ENCODE measurements at regions not wholly inside any gene's neighbourhood (a gene's known extent, or its start where the extent isn't known, plus 50 kb on each side); places are given as distances from the start of the nearest gene placed in this dataset.
"Not testable (repeated sequence)": the region's sequence is repeated elsewhere in the genome, so short reads cannot be mapped to it uniquely, and the experiment has no call there.

GRCh38 chr21:25456672-25457071 lies 150.6 kb downstream of the MRPL39 start:
- DNase-seq (ENCODE audit: low read depth) = peak; percentile 95
- no peak for TF ChIP-seq CTCF (conservative IDR thresholded peaks at IDR 0.05; ENCODE audit: low read depth, low read length)
- no peak overlapping the region for H3K4me3 ChIP-seq (ENCODE audit: low read length)

- no peak overlapping the region for H3K4me3 ChIP-seq (ENCODE audit: low read length)
- TF ChIP-seq CTCF (conservative IDR thresholded peaks at IDR 0.05; ENCODE audit: low read depth, low read length) = no peak
- no peak for DNase-seq (ENCODE audit: low read depth)
Measured at GRCh38 chr21:25453524-25453923, 153.8 kb downstream of the MRPL39 start.

- no peak for DNase-seq (ENCODE audit: low read depth)
- H3K4me3 ChIP-seq (ENCODE audit: low read length) = no peak overlapping the region
- TF ChIP-seq CTCF (conservative IDR thresholded peaks at IDR 0.05; ENCODE audit: low read depth, low read length) = no peak
Measured at GRCh38 chr21:25449950-25450349, 157.3 kb downstream of the MRPL39 start.

- DNase-seq (ENCODE audit: low read depth) = no peak
- no peak for TF ChIP-seq CTCF (conservative IDR thresholded peaks at IDR 0.05; ENCODE audit: low read depth, low read length)
- no peak overlapping the region for H3K4me3 ChIP-seq (ENCODE audit: low read length)
Measured at GRCh38 chr21:25441835-25442234, 165.4 kb downstream of the MRPL39 start.

GRCh38 chr21:25437465-25437864 lies 169.8 kb downstream of the MRPL39 start:
- H3K4me3 ChIP-seq (ENCODE audit: low read length); DNase-seq (ENCODE audit: low read depth): not testable (repeated sequence)

- no peak for TF ChIP-seq CTCF (conservative IDR thresholded peaks at IDR 0.05; ENCODE audit: low read depth, low read length)
- DNase-seq (ENCODE audit: low read depth) = no peak
- H3K4me3 ChIP-seq (ENCODE audit: low read length) = no peak overlapping the region
Measured at GRCh38 chr21:25428537-25428936, 178.7 kb downstream of the MRPL39 start.

GRCh38 chr21:25427828-25428227 lies 179.5 kb downstream of the MRPL39 start:
- no peak overlapping the region for H3K4me3 ChIP-seq (ENCODE audit: low read length)
- DNase-seq (ENCODE audit: low read depth) = no peak
- no peak for TF ChIP-seq CTCF (conservative IDR thresholded peaks at IDR 0.05; ENCODE audit: low read depth, low read length)

- no peak for TF ChIP-seq CTCF (conservative IDR thresholded peaks at IDR 0.05; ENCODE audit: low read depth, low read length)
- DNase-seq (ENCODE audit: low read depth) = no peak
- no peak overlapping the region for H3K4me3 ChIP-seq (ENCODE audit: low read length)
Measured at GRCh38 chr21:25426580-25426979, 180.7 kb downstream of the MRPL39 start.

Data from retinal pigment epithelial cell (primary cell).